ENCODE measurements at regions not wholly inside any gene's neighbourhood (a gene's known extent, or its start where the extent isn't known, plus 50 kb on each side); places are given as distances from the start of the nearest gene placed in this dataset.
"Not testable (repeated sequence)": the region's sequence is repeated elsewhere in the genome, so short reads cannot be mapped to it uniquely, and the experiment has no call there.

DNA sequence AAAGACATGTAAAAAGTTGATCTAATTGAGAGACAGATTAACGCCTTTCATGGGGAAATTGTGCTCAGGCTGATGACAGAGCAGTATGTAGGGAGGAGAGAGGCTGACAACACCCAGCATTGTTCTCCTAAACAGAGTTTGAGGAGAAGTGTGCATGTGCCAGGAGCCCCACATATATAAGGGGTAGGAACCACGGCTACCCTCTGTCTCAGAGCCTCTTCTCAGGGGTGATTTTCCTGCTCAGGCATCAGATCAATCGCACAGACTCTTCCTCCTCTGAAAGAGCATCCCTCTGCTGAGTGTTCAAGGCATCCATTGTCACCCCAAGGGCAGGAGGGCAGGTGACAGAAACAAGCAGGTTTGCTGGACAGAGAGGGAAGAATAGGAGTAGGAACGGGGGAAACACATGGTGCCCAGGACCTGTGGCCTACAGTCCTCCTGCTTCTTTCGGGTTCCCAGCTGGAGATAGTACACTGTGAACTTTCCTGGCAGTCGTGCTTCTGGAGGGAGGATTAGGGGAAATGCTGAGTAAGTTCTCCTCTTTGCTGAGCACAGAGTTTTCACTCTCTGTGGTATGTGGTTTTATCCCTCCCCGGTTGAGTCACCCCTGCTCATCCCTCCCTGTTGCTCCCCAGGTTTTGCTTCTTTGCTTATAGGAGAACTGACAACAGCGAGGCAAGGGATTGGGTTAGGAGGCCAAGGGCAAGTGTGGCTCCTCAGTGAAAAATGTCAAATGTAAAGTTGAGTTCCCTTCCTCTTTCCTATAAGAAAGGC lies 117.1 kb downstream of the POTEB start:
- TF ChIP-seq, protein P1, sequence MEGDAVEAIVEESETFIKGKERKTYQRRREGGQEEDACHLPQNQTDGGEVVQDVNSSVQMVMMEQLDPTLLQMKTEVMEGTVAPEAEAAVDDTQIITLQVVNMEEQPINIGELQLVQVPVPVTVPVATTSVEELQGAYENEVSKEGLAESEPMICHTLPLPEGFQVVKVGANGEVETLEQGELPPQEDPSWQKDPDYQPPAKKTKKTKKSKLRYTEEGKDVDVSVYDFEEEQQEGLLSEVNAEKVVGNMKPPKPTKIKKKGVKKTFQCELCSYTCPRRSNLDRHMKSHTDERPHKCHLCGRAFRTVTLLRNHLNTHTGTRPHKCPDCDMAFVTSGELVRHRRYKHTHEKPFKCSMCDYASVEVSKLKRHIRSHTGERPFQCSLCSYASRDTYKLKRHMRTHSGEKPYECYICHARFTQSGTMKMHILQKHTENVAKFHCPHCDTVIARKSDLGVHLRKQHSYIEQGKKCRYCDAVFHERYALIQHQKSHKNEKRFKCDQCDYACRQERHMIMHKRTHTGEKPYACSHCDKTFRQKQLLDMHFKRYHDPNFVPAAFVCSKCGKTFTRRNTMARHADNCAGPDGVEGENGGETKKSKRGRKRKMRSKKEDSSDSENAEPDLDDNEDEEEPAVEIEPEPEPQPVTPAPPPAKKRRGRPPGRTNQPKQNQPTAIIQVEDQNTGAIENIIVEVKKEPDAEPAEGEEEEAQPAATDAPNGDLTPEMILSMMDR (IDR thresholded peaks at IDR 0.05; ENCODE audit: borderline replicate concordance, extremely low read depth, low read length, poor library complexity, severe bottlenecking), result not testable (repeated sequence)
- TF ChIP-seq EZH2 (IDR thresholded peaks at IDR 0.05; ENCODE audit: borderline replicate concordance, low read depth, low read length, severe bottlenecking), result not testable (repeated sequence)

Measured in DND-41 (cell line).